OCI-LY1 (cell line): ENCODE measurements at regions not wholly inside any gene's neighbourhood (a gene's known extent, or its start where the extent isn't known, plus 50 kb on each side); places are given as distances from the start of the nearest gene placed in this dataset.

Experiments used
- H2AFZ ChIP-seq: fragments of 200-600 bp; sonication (generic), shearing (Covaris generic); 2 replicates; pipeline ENCODE4 v1.6.0; 2014; ENCODE audit warnings: antibody characterized with exemption, mild to moderate bottlenecking, low read length
- H3F3A ChIP-seq: fragments of 200-600 bp; sonication (generic), shearing (Covaris generic); 2 replicates; pipeline ENCODE4 v1.6.0; 2014; ENCODE audit warnings: mild to moderate bottlenecking, antibody characterized with exemption, low read length, moderate library complexity; ENCODE audit not compliant: insufficient read depth
- H3K27ac ChIP-seq: fragments of 200-600 bp; sonication (generic); 2 replicates; pipeline ENCODE4 v1.5.1; 2014; ENCODE audit warnings: low read length, mixed run types, mild to moderate bottlenecking, low read depth; ENCODE audit not compliant: poor library complexity, severe bottlenecking
- H3K27me3 ChIP-seq: fragments of 200-600 bp; sonication (generic); 2 replicates; pipeline ENCODE4 v1.6.0; 2014; ENCODE audit warnings: antibody characterized with exemption, mild to moderate bottlenecking, low read length, moderate library complexity; ENCODE audit not compliant: insufficient read depth
- H3K36me3 ChIP-seq: fragments of 200-600 bp; sonication (generic); 2 replicates; pipeline ENCODE4 v1.6.1; 2014; ENCODE audit warnings: mild to moderate bottlenecking, antibody characterized with exemption, low read length, moderate library complexity, mixed read lengths; ENCODE audit not compliant: insufficient read depth
- H3K4me1 ChIP-seq: fragments of 200-600 bp; sonication (generic); 2 replicates; pipeline ENCODE4 v1.5.1; 2014; ENCODE audit warnings: mild to moderate bottlenecking, low read length, moderate library complexity; ENCODE audit not compliant: insufficient read depth, severe bottlenecking
- H3K4me2 ChIP-seq: fragments of 200-600 bp; sonication (generic), shearing (Covaris generic); 2 replicates; pipeline ENCODE4 v1.6.1; 2014; ENCODE audit warnings: low read length
- H3K4me3 ChIP-seq: fragments of 200-600 bp; sonication (generic); 2 replicates; pipeline ENCODE4 v1.5.1; 2014; ENCODE audit warnings: low read length, low read depth, mild to moderate bottlenecking, mixed read lengths; ENCODE audit not compliant: poor library complexity, severe bottlenecking
- H3K79me2 ChIP-seq: fragments of 200-600 bp; shearing (Covaris generic); 2 replicates; pipeline ENCODE4 v1.6.1; 2016; ENCODE audit warnings: mixed run types, low read length, mixed read lengths; ENCODE audit not compliant: insufficient read depth
- H3K9ac ChIP-seq: fragments of 200-600 bp; sonication (generic), shearing (Covaris generic); 2 replicates; pipeline ENCODE4 v1.6.1; 2014; ENCODE audit warnings: mild to moderate bottlenecking, low read length, mixed read lengths
- H3K9me2 ChIP-seq: fragments of 200-600 bp; sonication (generic), shearing (Covaris generic); 2 replicates; pipeline ENCODE4 v1.6.1; 2014; ENCODE audit warnings: low read depth, mild to moderate bottlenecking, low read length, mixed read lengths
- H3K9me3 ChIP-seq: fragments of 200-600 bp; shearing (Covaris generic); 2 replicates; pipeline ENCODE4 v1.6.1; 2014; ENCODE audit warnings: low read length, mixed read lengths
- H4K20me1 ChIP-seq: fragments of 200-600 bp; sonication (generic), shearing (Covaris generic); 2 replicates; pipeline ENCODE4 v1.6.0; 2016; ENCODE audit warnings: mild to moderate bottlenecking, low read length; ENCODE audit not compliant: insufficient read depth
- EZH2 ChIP-seq: fragments of 200-600 bp; sonication (generic), shearing (Covaris generic); IDR thresholded peaks from 2 replicates; pipeline ENCODE4 v1.8.0; 2017; ENCODE audit warnings: borderline replicate concordance, mixed run types, mild to moderate bottlenecking, antibody characterized with exemption, low read length, moderate library complexity, mixed read lengths
- TF ChIP-seq, protein P1 (sequence below): fragments of 200-600 bp; sonication (generic), shearing (Covaris generic); IDR thresholded peaks from 2 replicates; pipeline ENCODE4 v1.5.1; 2017; ENCODE audit warnings: mild to moderate bottlenecking, antibody characterized with exemption, low read length, moderate library complexity, mixed read lengths

DNA sequence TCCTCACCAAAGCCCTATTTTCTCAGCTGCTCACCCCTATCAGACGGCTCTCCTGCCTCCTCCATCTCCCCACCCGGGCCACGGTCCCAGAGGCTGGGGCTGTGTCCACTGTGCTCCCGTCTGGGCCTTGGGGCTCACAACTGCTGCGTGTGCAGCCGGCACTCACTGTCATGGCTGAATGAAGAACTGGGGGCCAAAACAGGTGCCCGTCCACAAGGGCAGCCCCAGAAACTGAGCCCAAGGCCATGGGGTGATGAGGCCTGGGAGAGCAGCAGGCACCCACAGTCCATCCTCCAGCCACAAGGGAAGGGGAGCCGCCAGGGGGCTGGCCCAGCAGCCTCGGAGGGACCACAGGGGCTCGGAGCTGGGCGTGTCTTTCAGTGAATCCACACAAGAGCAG is 159.5 kb downstream of the DLL1 start:
- no peaks in the 10 kb centered on the region for H4K20me1 ChIP-seq
- H3K36me3 ChIP-seq, result no peaks in the 10 kb centered on the region
- H3K27ac ChIP-seq, result no peak overlapping the region
- H2AFZ ChIP-seq, result no peak overlapping the region
- H3K9me3 ChIP-seq, result no peaks in the 10 kb centered on the region
- no peaks in the 10 kb centered on the region for H3K79me2 ChIP-seq
- no peaks in the 10 kb centered on the region for H3K27me3 ChIP-seq
- H3F3A ChIP-seq, result no peaks in the 10 kb centered on the region
- no peak overlapping the region for H3K4me2 ChIP-seq
- TF ChIP-seq, protein P1, sequence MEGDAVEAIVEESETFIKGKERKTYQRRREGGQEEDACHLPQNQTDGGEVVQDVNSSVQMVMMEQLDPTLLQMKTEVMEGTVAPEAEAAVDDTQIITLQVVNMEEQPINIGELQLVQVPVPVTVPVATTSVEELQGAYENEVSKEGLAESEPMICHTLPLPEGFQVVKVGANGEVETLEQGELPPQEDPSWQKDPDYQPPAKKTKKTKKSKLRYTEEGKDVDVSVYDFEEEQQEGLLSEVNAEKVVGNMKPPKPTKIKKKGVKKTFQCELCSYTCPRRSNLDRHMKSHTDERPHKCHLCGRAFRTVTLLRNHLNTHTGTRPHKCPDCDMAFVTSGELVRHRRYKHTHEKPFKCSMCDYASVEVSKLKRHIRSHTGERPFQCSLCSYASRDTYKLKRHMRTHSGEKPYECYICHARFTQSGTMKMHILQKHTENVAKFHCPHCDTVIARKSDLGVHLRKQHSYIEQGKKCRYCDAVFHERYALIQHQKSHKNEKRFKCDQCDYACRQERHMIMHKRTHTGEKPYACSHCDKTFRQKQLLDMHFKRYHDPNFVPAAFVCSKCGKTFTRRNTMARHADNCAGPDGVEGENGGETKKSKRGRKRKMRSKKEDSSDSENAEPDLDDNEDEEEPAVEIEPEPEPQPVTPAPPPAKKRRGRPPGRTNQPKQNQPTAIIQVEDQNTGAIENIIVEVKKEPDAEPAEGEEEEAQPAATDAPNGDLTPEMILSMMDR, result no peak
- no peak for TF ChIP-seq EZH2
- no peaks in the 10 kb centered on the region for H3K9me2 ChIP-seq
- H3K9ac ChIP-seq, result no peak overlapping the region
- no peaks in the 10 kb centered on the region for H3K4me1 ChIP-seq
- H3K4me3 ChIP-seq, result no peak overlapping the region

- H3K4me1 ChIP-seq, result no peaks in the 10 kb centered on the region
- H3K9me3 ChIP-seq, result no peaks in the 10 kb centered on the region
- no peaks in the 10 kb centered on the region for H3K79me2 ChIP-seq
- no peak overlapping the region for H3K4me2 ChIP-seq
- H3K9ac ChIP-seq, result no peak overlapping the region
- no peaks in the 10 kb centered on the region for H4K20me1 ChIP-seq
- H3K9me2 ChIP-seq, result no peaks in the 10 kb centered on the region
- no peaks in the 10 kb centered on the region for H3K36me3 ChIP-seq
- TF ChIP-seq, protein P1, result no peak
- no peak for TF ChIP-seq EZH2
- no peak overlapping the region for H2AFZ ChIP-seq
- H3K4me3 ChIP-seq, result no peak overlapping the region
- H3K27ac ChIP-seq, result no peak overlapping the region
- no peaks in the 10 kb centered on the region for H3K27me3 ChIP-seq
- no peaks in the 10 kb centered on the region for H3F3A ChIP-seq
Observed at GRCh38 chr6:170130771-170131241, 160.1 kb downstream of the DLL1 start.

DNA sequence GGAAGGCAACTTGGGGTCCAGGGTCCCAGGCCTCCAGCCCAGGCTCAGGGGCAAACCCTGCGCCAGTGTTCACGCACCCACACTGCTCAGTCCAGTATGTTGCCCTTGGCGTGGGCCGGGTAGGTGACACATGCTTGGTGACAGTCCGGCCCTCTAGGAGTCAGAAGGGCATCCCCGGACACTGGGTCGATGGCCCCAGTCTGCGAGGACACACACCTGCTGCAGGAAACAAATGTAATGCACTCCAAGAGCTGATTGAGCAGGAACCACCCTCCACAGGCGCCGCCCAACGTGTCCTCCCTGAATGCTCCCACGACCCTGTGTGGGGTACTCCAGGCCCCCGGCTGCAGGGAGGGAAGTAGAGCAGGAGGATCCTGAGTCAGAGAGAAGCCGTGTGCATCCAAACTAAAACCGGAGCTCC is 160.7 kb downstream of the DLL1 start:
- no peak overlapping the region for H3K27ac ChIP-seq
- H3K4me1 ChIP-seq, result no peaks in the 10 kb centered on the region
- no peak overlapping the region for H3K4me3 ChIP-seq
- TF ChIP-seq EZH2, result no peak
- TF ChIP-seq, protein P1, result no peak
- no peak overlapping the region for H2AFZ ChIP-seq
- H3K9me3 ChIP-seq, result no peaks in the 10 kb centered on the region
- no peak overlapping the region for H3K4me2 ChIP-seq
- no peaks in the 10 kb centered on the region for H3K79me2 ChIP-seq
- H3K36me3 ChIP-seq, result no peaks in the 10 kb centered on the region
- H4K20me1 ChIP-seq, result no peaks in the 10 kb centered on the region
- H3K9me2 ChIP-seq, result no peaks in the 10 kb centered on the region
- H3K9ac ChIP-seq, result no peak overlapping the region
- H3F3A ChIP-seq, result no peaks in the 10 kb centered on the region
- no peaks in the 10 kb centered on the region for H3K27me3 ChIP-seq
